ENCODE measurements at regions not wholly inside any gene's neighbourhood (a gene's known extent, or its start where the extent isn't known, plus 50 kb on each side); places are given as distances from the start of the nearest gene placed in this dataset.

- DNase-seq (ENCODE audit: low spot score): no peak
These were observed 257.0 kb downstream of the HHIPL2 start for GRCh38 chr1:222290866-222291265.

GRCh38 chr1:222288053-222288452 lies 259.9 kb downstream of the HHIPL2 start:
- no peak for DNase-seq (ENCODE audit: low spot score)

- no peak for DNase-seq (ENCODE audit: low spot score)
These were observed 261.9 kb downstream of the HHIPL2 start for GRCh38 chr1:222286011-222286410.

GRCh38 chr1:222285526-222285925 lies 262.4 kb downstream of the HHIPL2 start:
- no peak for DNase-seq (ENCODE audit: low spot score)

GRCh38 chr1:222284466-222284865 lies 263.4 kb downstream of the HHIPL2 start:
- no peak for DNase-seq (ENCODE audit: low spot score)

GRCh38 chr1:222283147-222283768 lies 264.6 kb downstream of the HHIPL2 start:
- peak; percentile 60 for DNase-seq (ENCODE audit: low spot score)

- DNase-seq (ENCODE audit: low spot score): no peak
These were observed 268.3 kb downstream of the HHIPL2 start for GRCh38 chr1:222279591-222279990.

GRCh38 chr1:222278501-222278900 lies 269.4 kb downstream of the HHIPL2 start:
- no peak for DNase-seq (ENCODE audit: low spot score)

- DNase-seq (ENCODE audit: low spot score): no peak
These were observed 272.0 kb downstream of the HHIPL2 start for GRCh38 chr1:222275729-222276465.

GRCh38 chr1:222275001-222275728 lies 272.7 kb downstream of the HHIPL2 start:
- DNase-seq (ENCODE audit: low spot score): no peak

GRCh38 chr1:222266223-222267196 lies 281.4 kb downstream of the HHIPL2 start:
- DNase-seq (ENCODE audit: low spot score): no peak

- DNase-seq (ENCODE audit: low spot score): no peak
These were observed 284.1 kb downstream of the HHIPL2 start for GRCh38 chr1:222263791-222264190.

GRCh38 chr1:222257027-222257426 lies 290.9 kb downstream of the HHIPL2 start:
- DNase-seq (ENCODE audit: low spot score): no peak

GRCh38 chr1:222256058-222256457 lies 291.8 kb downstream of the HHIPL2 start:
- DNase-seq (ENCODE audit: low spot score): no peak

- no peak for DNase-seq (ENCODE audit: low spot score)
These were observed 295.1 kb downstream of the HHIPL2 start for GRCh38 chr1:222252788-222253187.

GRCh38 chr1:222251847-222252246 lies 296.1 kb downstream of the HHIPL2 start:
- no peak for DNase-seq (ENCODE audit: low spot score)

GRCh38 chr1:222250376-222250775 lies 297.5 kb downstream of the HHIPL2 start:
- DNase-seq (ENCODE audit: low spot score): peak; percentile 24

GRCh38 chr1:222247811-222248310 lies 300.0 kb downstream of the HHIPL2 start:
- no peak for DNase-seq (ENCODE audit: low spot score)

- no peak for DNase-seq (ENCODE audit: low spot score)
These were observed 300.8 kb downstream of the HHIPL2 start for GRCh38 chr1:222247081-222247480.

GRCh38 chr1:222243902-222244301 lies 304.0 kb downstream of the HHIPL2 start:
- DNase-seq (ENCODE audit: low spot score): no peak

- no peak for DNase-seq (ENCODE audit: low spot score)
These were observed 305.4 kb downstream of the HHIPL2 start for GRCh38 chr1:222242492-222242891.

GRCh38 chr1:222241410-222241809 lies 306.5 kb downstream of the HHIPL2 start:
- no peak for DNase-seq (ENCODE audit: low spot score)
